GM19463 (cell line): ENCODE measurements at regions not wholly inside any gene's neighbourhood (a gene's known extent, or its start where the extent isn't known, plus 50 kb on each side); places are given as distances from the start of the nearest gene placed in this dataset.

Experiments
- ATAC-seq: cut with Tn5 transposase; IDR thresholded peaks from one replicate; pipeline ENCODE4 v1.9.1; 2021; ENCODE audit warnings: mild to moderate bottlenecking, moderate library complexity; ENCODE audit not compliant: unreplicated experiment

GRCh38 chr2:120863661-120864320 lies 128.1 kb downstream of the GLI2 start:
- ATAC-seq, result no peak

GRCh38 chr2:120864981-120865380 lies 129.3 kb downstream of the GLI2 start:
- ATAC-seq, result no peak

GRCh38 chr2:120865656-120866055 lies 130.0 kb downstream of the GLI2 start:
- ATAC-seq, result no peak

GRCh38 chr2:120866071-120866470 lies 130.4 kb downstream of the GLI2 start:
- no peak for ATAC-seq

DNA sequence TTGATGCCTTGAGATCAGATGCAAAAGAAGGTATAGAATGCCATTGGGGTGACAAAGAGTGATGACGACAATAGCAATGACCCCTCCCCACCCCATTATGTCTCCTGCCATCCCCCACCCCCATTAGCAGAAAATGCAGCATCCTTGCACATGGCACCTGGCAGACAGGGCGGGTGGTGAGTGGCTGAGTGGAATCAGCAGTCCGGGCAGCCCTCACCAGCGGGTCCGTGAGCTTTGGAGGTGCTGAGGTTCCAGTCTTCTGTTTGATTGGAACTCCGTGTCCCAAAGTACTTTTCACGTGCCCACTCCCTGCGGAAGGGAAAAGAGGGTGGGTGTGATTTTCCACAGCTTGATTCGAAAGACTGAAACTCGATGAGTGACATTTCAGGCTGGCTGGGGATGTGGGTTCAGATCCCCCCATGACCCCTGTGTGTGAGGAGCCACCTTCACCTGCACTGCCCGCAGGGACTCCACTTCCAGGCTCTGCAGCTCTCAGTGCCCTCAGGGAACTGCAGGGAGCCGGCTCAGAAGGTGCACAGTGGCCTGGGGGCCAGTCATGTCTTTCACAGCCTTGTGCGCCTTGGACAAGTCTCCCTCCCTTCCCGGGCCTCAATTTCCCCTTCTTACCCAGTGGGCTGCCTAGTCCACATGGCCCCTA lies 130.9 kb downstream of the GLI2 start:
- no peak for ATAC-seq

DNA sequence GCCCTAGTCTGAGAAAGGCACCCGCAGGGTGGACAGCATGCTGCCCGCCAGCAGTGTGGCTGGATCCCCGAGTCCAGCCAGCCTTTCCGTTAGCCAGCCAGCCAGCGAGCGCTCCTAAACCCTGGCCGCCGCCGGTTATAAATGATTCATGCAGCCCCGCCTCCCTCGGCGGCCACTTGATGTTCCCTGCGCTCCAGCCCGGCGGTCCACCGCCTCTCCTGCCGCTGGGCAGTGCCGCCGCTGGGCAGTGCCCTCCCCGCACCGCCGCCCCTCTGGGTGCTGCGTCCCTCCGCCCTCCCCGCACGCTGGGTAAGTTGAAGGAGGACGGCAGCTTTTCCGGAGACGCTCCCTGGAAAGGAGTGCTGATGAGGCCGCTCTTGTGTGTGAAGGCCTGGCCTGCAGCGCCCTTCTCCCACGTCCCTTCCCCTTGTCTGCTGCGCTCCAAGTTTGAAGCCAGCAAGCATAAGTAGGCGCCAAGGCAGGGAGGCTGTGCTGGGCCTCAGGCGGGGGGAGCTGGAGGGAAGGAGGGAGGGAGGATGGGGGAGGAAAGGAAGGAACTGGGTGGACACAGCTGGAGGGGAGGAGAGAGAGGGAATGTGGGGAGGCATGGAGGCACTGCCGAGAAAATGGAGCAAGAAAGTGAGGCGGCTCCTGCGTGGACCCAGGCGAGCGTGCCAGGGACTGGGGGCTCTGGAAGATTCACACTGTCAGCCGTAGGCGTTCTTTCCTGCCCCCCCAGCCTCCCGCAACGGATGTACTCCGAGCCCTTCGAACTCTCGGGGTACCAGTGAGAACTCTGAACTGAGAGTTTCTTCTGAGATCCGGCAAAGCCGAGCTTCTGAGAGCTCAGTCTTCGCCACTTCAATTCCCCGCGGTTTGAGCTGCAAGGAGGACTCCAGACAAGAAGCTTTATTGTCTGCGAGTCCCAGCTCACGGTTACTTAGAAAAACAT lies 131.9 kb downstream of the GLI2 start:
- no peak for ATAC-seq

DNA sequence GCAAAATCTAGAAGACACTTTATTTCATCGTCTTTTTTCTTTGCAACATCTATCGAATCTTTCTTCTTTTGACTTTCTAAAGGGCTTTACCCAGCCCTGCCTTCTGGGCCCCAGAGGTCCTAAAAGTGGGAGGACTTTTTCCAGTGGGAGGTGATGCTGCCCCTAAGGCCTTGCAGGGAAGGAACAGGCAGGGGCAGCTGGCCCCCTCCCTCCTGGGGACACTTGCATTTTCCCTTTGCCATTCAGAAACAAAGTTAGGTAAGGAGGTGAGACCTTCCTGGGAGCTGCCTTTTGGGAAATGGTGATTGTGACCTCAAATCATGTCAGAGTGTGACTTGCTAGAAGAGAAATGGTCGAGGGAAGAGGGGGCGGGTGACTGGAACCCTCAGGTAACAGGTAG lies 132.7 kb downstream of the GLI2 start:
- no peak for ATAC-seq

DNA sequence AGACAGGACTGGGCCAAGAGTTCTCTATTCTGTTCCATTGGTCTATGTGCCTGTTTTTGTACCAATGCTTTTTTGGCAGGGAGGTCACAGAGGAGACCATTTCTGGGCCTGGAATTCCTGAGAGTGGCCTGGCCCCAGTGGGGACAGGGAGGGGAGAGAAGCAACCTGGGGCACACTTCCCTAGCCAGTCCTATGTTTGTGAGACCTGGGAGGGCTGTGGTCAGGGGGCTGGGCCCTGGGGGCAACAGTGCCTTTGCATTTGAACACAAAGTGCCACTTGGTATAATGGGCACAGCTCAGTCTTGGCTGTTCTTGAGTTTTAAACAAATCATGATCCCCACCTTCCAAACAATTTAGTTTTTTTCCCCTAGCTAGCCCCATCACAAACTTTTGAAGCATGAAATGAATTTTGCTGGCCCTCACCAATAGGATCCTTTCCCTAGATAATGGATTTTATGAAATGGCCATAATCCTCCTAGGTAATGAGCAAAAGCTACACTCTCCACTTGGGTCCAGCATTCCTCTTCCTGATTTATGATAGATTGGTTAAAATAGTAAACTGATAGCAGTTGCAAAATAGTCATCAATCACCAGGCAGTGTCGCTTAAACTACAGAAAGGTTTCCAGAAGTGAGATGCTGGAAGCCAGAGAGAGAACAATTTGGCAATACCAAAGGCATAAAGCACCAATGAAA lies 133.5 kb downstream of the GLI2 start:
- ATAC-seq, result no peak

DNA sequence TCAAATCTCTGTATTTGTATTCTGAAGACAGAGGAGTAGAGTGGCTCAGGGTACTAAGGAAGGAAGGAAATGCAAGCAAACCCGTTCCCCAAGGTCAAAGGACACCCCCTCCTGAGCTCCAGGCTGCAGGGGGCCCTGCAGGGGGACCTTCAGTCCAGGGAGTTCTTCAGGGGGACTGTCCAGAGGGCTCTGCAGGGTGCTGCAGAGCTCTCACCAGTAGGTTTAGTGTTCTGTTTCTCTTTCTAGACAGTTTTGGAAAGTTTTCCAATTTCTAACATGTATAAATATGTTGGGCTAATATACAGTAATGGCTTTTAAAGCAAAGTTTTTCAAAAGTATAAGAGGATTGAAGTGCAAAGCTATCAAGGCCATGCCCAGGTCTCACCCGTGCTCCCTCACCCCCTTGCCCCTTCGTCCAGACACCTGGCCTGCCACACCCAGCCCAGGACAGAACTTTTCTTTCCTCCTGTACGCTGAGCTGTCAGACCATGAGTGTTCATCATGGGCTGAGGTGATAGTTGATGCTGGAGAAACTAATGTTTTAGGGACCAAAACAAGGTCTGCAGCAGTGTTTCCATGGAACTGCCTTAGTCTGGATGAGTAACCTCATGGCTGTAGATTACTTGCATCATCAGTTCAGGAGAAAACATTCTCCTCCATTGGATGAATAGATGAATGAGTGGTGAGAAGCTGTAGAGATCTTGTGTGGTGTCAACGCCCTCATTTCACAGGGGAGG lies 134.2 kb downstream of the GLI2 start:
- no peak for ATAC-seq

GRCh38 chr2:120870467-120870788 lies 134.8 kb downstream of the GLI2 start:
- ATAC-seq, result no peak

DNA sequence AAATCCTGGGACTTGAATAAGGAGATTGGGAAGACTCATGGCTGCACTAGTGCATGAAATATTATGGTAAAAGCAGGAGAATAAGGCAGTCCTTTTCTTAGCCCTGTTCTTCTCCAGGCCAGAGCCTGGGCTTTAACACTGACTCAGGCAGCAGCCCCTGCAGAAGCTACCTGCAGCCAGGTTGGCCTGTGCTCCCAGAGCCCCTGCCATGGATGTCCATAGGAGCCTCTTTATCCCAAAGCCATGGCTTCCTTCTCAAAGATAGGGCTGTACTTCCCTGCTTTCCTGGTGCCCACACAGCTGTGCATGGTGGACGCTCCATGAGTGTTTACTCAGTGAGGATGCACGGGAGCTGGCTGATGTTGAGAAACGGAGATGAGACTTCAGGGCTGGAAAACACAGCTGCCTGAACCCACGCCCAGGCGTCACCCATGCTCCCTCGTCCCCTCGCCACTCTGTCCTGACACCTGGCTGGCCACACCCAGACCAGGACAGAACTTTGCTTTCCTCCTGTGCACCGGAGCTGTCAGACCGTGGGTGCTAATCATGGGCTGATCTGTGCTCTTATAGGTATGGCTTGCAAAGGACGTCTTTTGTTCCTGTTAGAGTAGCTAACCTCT lies 135.5 kb downstream of the GLI2 start:
- no peak for ATAC-seq

DNA sequence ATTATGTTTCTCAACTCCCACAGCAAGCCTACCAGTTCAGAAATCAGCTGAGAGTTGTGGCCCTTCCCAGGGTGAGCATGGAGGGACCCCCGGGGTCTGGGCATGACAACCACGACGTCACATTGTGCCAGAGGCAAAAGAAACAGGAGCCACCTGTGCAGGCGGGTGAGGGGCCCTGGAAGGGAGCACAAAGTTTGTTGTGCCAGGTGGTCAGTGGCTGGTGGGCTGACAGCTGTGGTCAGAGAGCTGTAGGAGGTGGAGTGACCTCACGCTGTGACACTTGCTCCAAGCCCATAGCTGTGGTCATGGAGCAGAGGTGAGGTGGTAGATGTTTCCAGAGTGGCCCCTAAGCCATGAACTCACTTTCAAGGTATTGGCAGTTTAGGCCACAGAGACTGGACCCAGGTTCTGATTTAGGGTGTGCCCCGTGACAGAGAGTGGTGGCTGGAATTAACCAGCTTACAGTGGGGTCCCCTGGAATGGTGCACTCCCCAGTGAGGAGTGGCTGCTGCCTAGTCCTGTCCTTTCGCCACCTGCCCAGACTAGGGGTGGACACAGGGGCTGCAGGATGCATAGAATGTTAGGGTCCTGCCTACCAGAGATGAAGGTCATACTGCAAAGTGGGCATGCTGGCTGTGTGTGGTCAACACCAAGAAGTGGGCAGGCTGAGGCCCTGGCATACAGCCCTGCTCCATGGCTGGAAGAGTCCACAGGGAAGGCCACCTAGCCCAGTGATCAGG lies 136.4 kb downstream of the GLI2 start:
- ATAC-seq, result no peak

DNA sequence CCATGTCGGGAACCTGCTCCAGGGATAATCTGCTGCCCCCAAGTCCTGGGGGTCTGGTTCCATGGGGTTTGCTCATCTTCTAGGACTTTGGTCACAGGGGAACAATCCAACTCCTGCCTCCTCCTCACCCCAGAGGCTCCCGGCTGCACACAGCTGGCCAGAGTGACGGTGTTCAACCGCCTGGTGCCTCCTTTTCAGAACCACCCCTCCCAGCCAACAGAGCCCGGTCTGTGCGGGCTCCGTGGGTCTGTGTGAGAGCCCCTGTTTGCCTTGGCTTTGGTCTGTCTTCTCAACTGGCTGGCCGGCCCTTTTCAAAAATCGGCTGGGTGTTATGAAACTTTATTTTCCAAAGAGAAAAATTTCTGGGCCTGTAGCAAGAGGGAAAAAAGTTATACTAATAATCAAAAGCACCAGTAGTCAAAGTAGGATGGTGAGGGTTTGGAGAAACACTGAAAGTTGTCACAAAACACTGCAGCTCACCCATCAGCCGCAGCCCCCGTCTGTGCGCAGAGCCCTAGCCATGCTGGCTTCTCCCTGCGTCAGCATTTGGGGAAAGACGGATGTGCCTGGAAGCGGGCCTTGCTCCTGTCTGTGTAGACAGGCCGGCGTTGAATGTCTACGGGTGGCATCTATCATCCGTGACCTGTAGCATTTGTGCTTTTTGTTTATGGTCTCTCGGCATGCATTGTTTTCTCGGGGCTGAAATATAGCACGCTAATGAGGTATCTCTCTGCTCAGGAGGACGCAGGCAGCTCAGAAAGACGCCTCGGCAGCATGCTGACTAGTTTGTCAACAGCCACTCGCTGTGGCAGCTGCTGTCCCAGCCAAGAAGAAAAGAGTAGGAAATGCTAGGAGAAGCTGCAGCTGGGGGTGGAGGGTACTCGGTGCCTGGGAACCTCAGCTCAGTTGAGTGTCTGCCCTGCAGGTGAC lies 138.6 kb downstream of the GLI2 start:
- ATAC-seq, result no peak

- ATAC-seq, result no peak
These were observed 139.2 kb downstream of the GLI2 start for GRCh38 chr2:120874888-120875275.

- ATAC-seq, result no peak
These were observed 139.8 kb downstream of the GLI2 start for GRCh38 chr2:120875431-120875830.

DNA sequence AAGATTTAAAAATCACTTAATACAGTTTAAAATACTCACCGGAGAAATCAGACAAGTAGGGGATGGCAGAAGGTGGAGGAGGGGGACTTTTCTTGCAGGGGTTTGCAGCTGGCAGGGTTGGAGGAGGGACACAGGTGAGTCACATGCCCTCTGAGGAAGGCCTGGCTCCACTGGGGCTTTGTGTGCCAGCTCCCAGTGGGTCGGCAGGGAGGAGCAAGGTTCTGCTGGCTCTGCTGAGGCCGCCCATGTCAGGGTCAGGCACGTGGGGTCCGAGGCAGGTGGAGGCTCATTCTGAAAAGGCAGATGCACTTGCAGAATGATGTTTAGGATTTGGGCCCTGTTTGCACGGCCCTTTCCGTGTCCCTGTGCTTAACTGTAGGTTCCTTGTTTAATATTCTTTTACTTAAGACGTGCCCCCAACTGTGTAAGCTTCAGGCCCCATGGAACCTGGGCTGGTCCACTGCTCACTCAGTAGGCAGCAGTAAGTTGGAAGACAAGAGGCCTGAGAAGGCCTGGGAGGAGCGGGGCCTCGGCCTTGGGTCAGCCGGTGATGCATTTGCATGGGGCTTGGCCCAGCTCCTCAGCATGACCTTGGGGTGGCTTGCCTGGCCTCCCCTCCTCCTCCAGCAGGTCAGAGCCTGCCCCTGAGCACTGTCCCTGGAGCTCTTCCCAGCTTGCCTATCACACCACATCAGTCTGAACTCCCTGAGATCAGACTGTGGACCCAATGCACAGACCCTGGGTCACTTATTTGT lies 141.0 kb downstream of the GLI2 start:
- no peak for ATAC-seq

DNA sequence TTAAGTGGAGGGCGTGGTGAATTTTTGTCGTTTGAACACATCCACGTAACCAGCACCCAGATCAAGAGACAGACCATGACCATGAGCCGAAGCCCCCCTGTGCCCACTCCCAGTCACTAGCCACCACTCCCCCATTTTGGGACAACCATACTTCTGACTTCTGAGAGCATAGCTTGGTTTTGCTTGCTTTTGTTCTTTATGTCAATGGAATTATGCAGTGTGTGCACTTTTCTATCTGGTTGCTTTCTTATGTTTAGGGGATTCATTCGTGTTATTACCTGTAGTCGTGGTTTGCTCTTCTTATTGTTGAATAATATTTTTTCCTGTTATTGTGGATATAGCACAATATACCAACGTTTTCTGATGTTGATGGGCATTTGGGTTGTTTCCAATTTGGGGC lies 141.7 kb downstream of the GLI2 start:
- no peak for ATAC-seq

DNA sequence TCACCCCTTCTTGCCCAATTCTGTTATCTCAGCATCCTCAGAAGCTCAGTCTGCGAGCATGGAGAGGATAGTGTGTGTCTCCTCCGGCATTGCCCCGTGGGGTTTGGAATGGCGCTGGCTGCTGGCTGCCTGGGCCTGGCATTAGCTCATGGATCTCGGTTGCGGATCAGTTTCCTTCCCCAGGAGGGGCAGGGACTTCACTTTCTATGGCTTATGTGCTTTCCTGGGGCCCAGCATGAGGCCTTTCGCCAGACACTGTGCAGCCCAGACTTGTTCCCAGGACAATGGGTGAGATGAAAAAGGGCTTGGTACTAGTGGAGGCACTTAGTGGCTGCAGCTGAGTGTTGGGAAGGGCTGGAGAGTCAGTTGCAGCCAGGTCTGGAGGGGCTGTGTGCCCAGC lies 143.3 kb downstream of the GLI2 start:
- ATAC-seq, result no peak
